ENCODE measurements at regions not wholly inside any gene's neighbourhood (a gene's known extent, or its start where the extent isn't known, plus 50 kb on each side); places are given as distances from the start of the nearest gene placed in this dataset.

- no peak for DNase-seq
These were observed 223.2 kb upstream of the FOXF1 start for GRCh38 chr16:86286991-86287663.

GRCh38 chr16:86287664-86288201 lies 222.6 kb upstream of the FOXF1 start:
- no peak for DNase-seq

GRCh38 chr16:86288716-86289294 lies 221.5 kb upstream of the FOXF1 start:
- DNase-seq: no peak

GRCh38 chr16:86289304-86289703 lies 221.0 kb upstream of the FOXF1 start:
- no peak for DNase-seq

- no peak for DNase-seq
These were observed 220.4 kb upstream of the FOXF1 start for GRCh38 chr16:86289907-86290306.

- no peak for DNase-seq
These were observed 218.8 kb upstream of the FOXF1 start for GRCh38 chr16:86291491-86291890.

GRCh38 chr16:86292171-86292775 lies 218.1 kb upstream of the FOXF1 start:
- no peak for DNase-seq

- DNase-seq: no peak
These were observed 217.4 kb upstream of the FOXF1 start for GRCh38 chr16:86292942-86293341.

- no peak for DNase-seq
These were observed 216.4 kb upstream of the FOXF1 start for GRCh38 chr16:86293906-86294305.

GRCh38 chr16:86294535-86295196 lies 215.7 kb upstream of the FOXF1 start:
- DNase-seq: peak; percentile 34

- no peak for DNase-seq
These were observed 214.1 kb upstream of the FOXF1 start for GRCh38 chr16:86296256-86296655.

GRCh38 chr16:86297391-86297790 lies 212.9 kb upstream of the FOXF1 start:
- peak; percentile 33 for DNase-seq

GRCh38 chr16:86297866-86298757 lies 212.2 kb upstream of the FOXF1 start:
- DNase-seq: peak; percentile 48

- peak; percentile 66 for DNase-seq
These were observed 211.6 kb upstream of the FOXF1 start for GRCh38 chr16:86298758-86299134.

- no peak for DNase-seq
These were observed 210.3 kb upstream of the FOXF1 start for GRCh38 chr16:86299882-86300610.

- DNase-seq: peak; percentile 42
These were observed 209.4 kb upstream of the FOXF1 start for GRCh38 chr16:86300746-86301481.

- DNase-seq: no peak
These were observed 207.8 kb upstream of the FOXF1 start for GRCh38 chr16:86302421-86303109.

- peak; percentile 45 for DNase-seq
These were observed 206.3 kb upstream of the FOXF1 start for GRCh38 chr16:86303787-86304678.

- no peak for DNase-seq
These were observed 205.5 kb upstream of the FOXF1 start for GRCh38 chr16:86304868-86305267.

All from HCEC 1CT (cell line).